ENCODE measurements at regions not wholly inside any gene's neighbourhood (a gene's known extent, or its start where the extent isn't known, plus 50 kb on each side); places are given as distances from the start of the nearest gene placed in this dataset.
"Not testable (repeated sequence)": the region's sequence is repeated elsewhere in the genome, so short reads cannot be mapped to it uniquely, and the experiment has no call there.

GRCh38 chr6:102910701-102911139 is 1517.2 kb downstream of the GRIK2 start:
- not testable (repeated sequence) for TF ChIP-seq POLR2AphosphoS5 (IDR thresholded peaks at IDR 0.05); CTCF (IDR thresholded peaks at IDR 0.05; ENCODE audit: poor library complexity, severe bottlenecking); SMC3 (conservative IDR thresholded peaks at IDR 0.05; ENCODE audit: poor library complexity); RAD21 (conservative IDR thresholded peaks at IDR 0.05); EP300 (conservative IDR thresholded peaks at IDR 0.05; ENCODE audit: poor library complexity, severe bottlenecking); REST (IDR thresholded peaks at IDR 0.05; ENCODE audit: borderline replicate concordance); EZH2 (IDR thresholded peaks at IDR 0.05; ENCODE audit: borderline replicate concordance, insufficient read depth, low read length, poor library complexity, severe bottlenecking); TAF1 (IDR thresholded peaks at IDR 0.05; ENCODE audit: low read depth); MXI1 (conservative IDR thresholded peaks at IDR 0.05; ENCODE audit: poor library complexity, severe bottlenecking)
